ENCODE measurements at regions not wholly inside any gene's neighbourhood (a gene's known extent, or its start where the extent isn't known, plus 50 kb on each side); places are given as distances from the start of the nearest gene placed in this dataset.

GRCh38 chr16:52755396-52755795 lies 208.5 kb upstream of the TOX3 start:
- in situ Hi-C loops (cut with MboI) (no loop called here), intact Hi-C loops (cut with micrococcal nuclease; ENCODE audit: unreplicated experiment) (no loop called here)
- Histone ChIP-seq H4K20me1 (ENCODE audit: control insufficient read depth, insufficient read depth) (no peaks in the 10 kb centered on the region), H3K9ac (ENCODE audit: control insufficient read depth, insufficient read depth, low read length) (no peak overlapping the region), H2AFZ (ENCODE audit: control insufficient read depth, low read depth, low read length) (no peak overlapping the region), H3K4me2 (ENCODE audit: control insufficient read depth, insufficient read depth) (no peak overlapping the region), H3K27me3 (replicated peaks in 1 of 2; ENCODE audit: control insufficient read depth in 2 of 2, insufficient read depth in 2 of 2, low read length in 1 of 2) (no peaks in the 10 kb centered on the region), H3K4me3 (no peak overlapping the region), H3K79me2 (ENCODE audit: control insufficient read depth, insufficient read depth, low read length) (no peaks in the 10 kb centered on the region), H3K4me1 (ENCODE audit: control insufficient read depth, insufficient read depth, low read length) (no peaks in the 10 kb centered on the region), H3K36me3 (ENCODE audit: control insufficient read depth in 2 of 2, insufficient read depth in 2 of 2, low read length in 1 of 2) (no peaks in the 10 kb centered on the region), H3K27ac (ENCODE audit: control insufficient read depth, insufficient read depth) (no peak overlapping the region), H3K9me3 (replicated peaks; ENCODE audit: control insufficient read depth, insufficient read depth, low read length) (no peaks in the 10 kb centered on the region; the same call in 2 of the 3 replicates)
- FAIRE-seq (no peak), DNase-seq (ENCODE audit: low read depth, low spot score) (no peak), ATAC-seq (no peak)
- RAD21 ChIA-PET (ENCODE audit: unreplicated experiment): no interaction called here
- TF ChIP-seq HSF1 (IDR thresholded peaks at IDR 0.05; ENCODE audit: low read depth, low read length): no peak
- TF ChIP-seq RAD21 (IDR thresholded peaks at IDR 0.05; ENCODE audit: insufficient read depth, low read depth, low read length): no peak
- no peak for TF ChIP-seq RFX5 (IDR thresholded peaks at IDR 0.05; ENCODE audit: low read depth, low read length)
- no peak for TF ChIP-seq POU2F2 (IDR thresholded peaks at IDR 0.05; ENCODE audit: borderline replicate concordance, low read depth, low read length)
- no peak for TF ChIP-seq GABPA (IDR thresholded peaks at IDR 0.05; ENCODE audit: low read depth)
- no peak for TF ChIP-seq JUND (IDR thresholded peaks at IDR 0.05; ENCODE audit: low read depth, low read length)
- TF ChIP-seq CREM (IDR thresholded peaks at IDR 0.05; ENCODE audit: low read depth): no peak
- no peak for TF ChIP-seq MAX (IDR thresholded peaks at IDR 0.05; ENCODE audit: low read depth, low read length)
- no peak for TF ChIP-seq EGR1 (IDR thresholded peaks at IDR 0.05; ENCODE audit: borderline replicate concordance in 1 of 2, low read depth in 2 of 2, low read length in 2 of 2)
- TF ChIP-seq PRDM15 (CRISPR knock-in tag; IDR thresholded peaks at IDR 0.05): no peak
- WGBS (ENCODE audit: insufficient coverage, insufficient replicate concordance, low lambda C conversion rate, missing lambda C conversion rate): 0% methylated on average over 1 of the region's 1 CpG
- no TSS peak for BruUV-seq (replicated peaks)
- POLR2A ChIA-PET: no interaction called here
- SMC1A ChIA-PET (ENCODE audit: uncharacterized antibody, unreplicated experiment): no interaction called here
- CTCF ChIA-PET: no interaction called here

All from GM12878 (cell line).